Iris pigment epithelial cell (primary cell): ENCODE measurements at regions not wholly inside any gene's neighbourhood (a gene's known extent, or its start where the extent isn't known, plus 50 kb on each side); places are given as distances from the start of the nearest gene placed in this dataset.

ENCODE experiments used
- DNase-seq: peaks from one replicate; pipeline ENCODE4 v3.0.0-alpha.2; 2011; ENCODE audit warnings: low read depth

- DNase-seq = no peak
Measured at GRCh38 chr11:70764356-70764905, 366.1 kb downstream of the CTTN start.

- no peak for DNase-seq
Measured at GRCh38 chr11:70766901-70767300, 368.6 kb downstream of the CTTN start.

DNA sequence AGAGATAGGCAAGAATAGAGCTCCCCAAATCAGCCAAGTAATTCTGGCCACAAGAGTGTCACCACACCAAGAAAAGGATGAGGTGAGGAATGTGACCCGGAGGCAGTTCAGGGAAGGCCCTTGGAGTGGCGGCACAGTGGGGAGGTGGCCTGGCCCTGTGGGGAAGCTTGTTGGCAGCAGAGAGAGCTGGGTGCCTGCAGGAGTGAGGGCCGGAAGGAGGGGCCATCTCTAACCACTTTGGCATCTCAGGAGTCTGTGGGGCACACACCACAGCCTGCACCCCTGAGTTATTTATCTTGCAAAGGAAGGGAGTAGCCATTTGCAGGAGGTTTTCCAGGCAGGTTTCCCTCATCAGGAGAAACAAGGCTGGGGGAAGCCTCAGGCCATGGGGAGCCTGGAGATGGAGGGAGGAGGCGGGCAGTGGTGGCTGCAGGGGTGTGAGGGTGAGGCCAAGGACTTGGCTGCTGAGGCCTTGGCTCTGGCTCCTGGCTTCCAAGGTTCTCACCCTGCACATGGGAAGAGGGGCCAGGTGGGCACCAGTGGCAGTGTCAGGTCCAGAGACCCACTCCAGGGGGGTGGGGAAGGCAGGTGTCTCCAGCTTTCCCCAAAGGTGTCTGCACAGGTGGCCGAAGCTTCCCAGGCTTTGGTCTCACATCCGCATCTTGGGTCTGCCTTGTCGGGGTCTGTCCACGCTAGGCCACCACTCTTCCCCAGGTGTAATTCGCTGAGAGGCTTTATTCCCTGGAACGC lies 370.2 kb downstream of the CTTN start:
- no peak for DNase-seq

DNA sequence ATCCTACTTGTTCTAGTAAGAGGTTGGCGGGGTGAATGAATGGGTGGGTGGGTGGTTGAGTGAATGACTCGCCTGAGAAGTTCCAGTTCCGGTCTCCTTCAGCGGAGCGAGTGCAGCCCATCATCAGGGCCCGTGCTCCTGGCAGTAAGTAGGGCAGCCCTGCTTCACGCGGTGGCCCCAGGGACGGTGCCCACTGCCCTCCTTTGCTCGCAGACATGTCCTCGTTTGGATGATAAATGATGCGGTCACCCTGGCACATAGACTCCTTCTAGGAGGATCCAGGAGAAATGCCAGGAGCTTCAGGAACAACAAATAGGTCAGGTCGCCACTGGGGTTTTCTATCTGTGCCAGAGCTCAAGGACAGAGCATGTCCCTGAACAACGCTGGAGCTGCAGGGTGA lies 370.8 kb downstream of the CTTN start:
- no peak for DNase-seq

GRCh38 chr11:70769521-70769920 lies 371.2 kb downstream of the CTTN start:
- no peak for DNase-seq

DNA sequence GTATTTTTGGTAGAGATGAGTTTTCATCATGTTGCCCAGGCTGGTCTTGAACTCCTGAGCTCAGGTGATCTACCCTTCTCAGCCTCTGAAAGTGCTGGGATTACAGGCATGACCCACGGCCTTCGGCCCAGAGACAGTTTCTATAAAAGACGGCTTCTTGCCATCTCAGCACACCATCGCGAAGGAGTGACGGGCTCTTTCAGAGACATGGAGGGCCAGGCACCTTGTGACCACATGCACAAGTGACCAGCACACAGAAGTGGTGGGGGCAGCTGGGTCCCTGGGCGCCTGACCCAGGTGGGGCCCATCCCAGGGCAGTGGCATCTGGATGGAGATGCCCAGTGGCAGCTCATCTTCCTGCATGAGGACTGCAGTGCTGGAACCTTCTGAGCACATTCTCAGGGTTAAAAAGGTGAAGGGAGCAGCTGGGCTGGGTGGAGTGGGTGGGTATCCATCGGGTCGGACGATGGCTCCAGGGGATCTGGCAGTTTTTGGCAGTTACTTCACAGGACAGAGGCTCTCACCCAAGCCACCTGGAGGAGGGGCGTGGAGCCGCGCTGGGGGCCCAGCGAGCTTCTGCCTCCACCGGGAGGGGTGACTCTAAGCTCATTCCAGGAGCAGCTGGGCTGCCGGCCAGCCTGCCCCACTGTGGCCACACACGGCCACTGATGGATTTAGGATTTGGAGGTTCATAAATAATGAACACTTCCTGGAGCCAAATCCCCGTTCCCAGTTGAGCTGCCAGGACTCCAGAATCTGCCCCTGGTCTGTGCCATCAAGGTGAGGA lies 373.0 kb downstream of the CTTN start:
- no peak for DNase-seq

DNA sequence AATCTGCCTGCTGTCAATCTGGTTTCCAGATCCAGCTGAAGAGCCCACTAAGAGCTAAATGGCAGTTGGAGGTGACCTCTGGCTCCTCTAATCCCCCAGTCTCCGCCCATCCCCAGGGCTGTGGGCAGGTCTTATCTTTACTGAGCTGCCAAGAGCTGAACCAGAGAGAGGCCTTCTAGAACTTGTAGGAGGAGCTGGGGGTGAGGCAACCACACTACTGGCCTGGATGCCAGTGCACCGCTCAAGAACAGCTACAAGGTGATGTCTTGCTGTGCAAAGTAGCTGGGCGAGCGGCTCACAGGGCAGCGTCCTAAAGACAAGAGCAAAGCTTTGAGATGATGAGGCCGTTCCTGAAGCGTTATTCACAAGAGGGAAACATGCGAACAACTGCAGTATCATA lies 374.6 kb downstream of the CTTN start:
- DNase-seq = no peak

DNA sequence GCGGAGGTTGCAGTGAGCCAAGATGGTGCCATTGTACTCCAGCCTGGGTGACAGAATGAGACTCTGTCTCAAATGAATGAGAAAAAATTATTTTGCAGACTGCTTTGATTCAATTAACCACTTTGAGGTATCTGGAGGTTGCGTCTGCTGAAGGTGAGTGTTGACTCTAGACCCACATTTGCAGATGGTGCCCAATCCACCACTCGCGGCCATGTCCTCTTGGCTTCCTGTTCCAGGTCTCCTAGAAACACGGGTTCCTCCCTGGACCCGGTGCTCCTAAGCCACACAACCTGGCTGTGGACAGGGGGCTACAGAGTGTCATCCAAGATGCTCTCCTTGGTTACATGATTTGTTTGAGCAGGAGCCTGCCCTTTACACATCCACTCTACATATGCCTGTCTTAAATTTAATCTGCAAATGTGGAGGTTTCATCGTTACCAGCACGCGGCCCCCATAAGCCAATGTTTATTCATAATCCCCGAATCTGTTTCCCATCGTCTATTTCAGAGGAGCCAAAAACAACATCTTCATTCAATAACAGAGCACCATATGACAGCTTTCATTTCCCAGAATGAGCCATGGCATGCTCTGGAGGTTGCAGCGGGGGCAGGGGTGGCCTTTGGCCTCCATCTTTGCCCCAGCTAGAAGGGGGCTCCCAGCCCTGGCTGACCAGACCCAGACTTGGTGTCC lies 377.2 kb downstream of the CTTN start:
- no peak for DNase-seq

DNA sequence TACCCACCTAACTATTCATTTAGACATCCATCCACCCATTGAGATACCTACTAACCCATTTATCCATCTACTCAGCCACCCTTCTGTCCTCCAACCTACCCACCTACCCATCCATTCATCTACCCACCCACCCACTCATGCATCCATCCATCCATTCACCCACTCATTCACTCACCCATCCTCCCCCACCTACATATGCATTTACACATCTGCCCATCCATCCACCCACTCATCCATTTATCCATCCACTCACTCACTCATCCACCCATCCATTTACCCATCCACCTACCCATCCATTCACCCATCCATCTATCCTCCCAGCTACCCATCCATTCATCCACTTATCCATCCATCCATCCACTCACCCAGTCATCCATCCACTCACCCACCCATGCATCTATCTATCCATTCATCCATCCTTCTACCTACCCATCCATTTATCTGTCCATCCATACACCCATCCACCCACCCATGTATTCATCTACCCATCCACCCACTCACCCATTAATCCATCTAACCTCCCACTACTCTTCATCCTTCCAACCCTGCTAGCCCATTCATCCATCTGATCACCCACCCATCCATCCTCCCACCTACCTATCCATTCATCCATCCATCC lies 378.7 kb downstream of the CTTN start:
- no peak for DNase-seq

GRCh38 chr11:70778883-70779282 lies 380.6 kb downstream of the CTTN start:
- no peak for DNase-seq

DNA sequence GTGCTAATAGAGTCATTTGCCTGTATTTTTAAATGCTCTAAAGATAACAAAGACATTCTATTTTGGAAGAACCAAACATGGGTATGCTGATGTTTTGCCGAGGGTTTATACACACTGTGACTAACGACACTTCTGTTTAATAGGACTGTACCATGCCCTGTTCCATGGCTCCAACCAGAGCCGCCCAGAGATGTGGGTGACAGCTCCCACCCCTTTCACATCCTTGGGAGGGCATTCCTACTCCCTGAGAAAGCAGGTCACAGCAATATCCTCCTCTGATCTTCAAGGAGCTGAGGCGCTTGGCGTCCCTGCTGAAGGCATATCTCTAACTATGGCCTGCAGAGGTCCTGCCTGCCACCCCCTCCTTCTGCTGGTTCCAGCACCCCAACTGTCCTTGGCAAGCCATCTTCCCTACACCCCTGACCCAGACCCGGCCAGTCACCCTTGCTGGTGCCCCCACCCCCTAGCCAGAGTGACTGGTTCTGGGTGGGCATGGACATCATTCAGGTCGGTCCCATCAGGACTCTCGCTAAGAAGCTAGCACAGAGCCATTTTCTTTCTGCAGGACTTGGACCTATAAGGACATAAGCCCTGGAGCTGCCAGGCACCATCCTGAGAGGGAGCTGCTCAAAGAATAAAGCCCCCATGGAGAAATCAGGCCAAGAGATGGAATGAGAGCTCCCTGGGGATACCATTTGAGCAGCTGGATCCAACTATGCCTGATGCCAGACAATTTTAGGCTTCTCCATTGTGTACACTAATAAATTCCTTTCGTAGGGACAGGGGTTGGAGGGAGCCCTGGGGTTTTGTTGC lies 381.3 kb downstream of the CTTN start:
- DNase-seq = no peak

DNA sequence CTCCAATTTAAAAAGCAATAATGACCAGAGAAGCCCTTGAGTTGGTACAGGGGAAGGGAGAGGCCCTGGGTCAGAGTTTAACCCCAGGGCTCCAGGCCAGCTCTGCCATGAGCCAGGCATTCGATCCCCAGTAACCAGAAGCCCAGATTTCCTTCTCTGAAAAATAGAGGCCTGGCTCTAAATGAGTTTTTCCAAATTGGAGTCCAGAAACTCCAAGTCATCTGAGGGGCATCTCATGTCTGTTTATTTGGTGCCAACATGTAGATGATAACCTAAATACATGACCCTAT lies 381.9 kb downstream of the CTTN start:
- no peak for DNase-seq

DNA sequence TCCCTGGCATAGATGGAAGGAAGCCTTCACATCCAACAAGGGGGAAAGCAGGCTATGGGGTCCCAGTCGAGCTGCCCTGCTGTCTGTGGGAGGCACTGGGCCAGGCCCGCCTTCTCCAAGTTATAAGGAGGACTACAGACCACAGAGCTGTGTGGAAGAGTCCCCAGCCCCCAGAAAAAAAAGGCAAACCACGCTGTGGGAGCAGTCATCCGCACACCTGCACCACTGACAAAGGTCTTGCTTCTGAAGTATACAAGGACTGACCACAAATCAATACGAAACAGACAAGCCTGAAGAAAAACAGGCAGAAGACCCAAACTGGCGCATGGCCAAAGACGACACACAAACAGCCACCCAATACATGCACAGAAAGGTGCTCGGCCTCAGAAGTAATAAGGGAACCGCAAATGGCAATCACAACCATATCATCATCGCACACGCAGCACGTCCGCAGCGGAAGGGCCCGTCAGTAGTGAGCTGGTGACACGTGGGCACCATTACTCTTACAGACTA lies 384.1 kb downstream of the CTTN start:
- no peak for DNase-seq

DNA sequence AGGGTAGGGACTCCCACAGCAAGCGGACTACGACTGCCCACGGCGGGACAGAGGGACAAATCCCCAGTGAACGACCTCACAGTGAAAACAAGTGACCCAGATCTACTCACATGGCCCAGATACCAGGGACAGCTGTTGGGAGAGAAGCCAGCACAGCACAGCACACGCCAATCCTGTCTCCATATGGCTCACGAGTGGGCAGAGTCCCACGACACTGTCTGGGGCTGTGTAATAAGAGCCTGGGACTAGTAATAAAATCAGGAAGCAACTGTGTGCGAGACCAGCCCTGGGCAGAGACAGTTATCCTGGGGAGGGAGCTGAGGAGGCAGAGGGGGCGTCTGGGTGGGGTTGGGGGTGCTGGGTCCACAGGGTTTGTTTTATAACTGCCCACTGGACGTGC lies 385.0 kb downstream of the CTTN start:
- no peak for DNase-seq

DNA sequence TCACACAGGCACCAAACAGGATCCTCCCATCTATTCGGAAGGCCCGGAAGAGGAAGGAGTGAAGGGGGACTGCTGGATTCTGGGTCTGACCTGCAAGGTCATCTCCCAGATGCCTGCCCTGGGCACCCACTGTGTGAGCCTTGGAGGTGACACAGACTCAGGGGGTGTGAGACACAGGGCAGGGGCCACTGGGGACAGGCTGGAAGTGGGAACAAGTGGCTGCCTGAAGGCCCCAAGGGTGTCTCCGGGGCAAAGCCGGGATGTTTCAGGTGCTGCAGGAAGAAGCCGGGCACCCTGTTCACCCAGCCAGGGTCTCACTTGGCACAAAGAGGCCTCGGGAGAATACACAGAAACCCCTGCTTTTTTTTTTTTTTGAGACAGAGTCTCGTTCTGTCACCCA lies 385.5 kb downstream of the CTTN start:
- DNase-seq = no peak

DNA sequence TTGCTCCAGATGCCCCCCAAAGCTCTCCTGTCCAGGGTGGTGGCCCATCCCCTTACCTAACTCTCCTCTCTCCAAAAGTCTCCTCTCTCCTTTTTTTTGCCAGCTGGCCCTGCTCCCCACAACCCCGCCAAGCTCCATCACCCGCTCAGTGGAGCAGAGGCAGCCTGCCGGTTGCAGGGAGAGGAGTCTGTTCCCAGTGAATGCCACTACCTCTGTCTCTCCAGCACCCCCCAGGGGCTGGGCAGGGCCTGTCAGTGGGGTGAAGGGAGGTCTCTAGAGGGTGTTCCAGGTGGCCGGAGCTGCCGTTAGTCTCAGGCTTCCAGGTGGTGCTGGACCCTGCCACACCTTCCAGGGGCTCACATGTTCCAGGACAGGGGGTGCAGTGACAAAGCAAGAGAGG lies 387.0 kb downstream of the CTTN start:
- DNase-seq = no peak

DNA sequence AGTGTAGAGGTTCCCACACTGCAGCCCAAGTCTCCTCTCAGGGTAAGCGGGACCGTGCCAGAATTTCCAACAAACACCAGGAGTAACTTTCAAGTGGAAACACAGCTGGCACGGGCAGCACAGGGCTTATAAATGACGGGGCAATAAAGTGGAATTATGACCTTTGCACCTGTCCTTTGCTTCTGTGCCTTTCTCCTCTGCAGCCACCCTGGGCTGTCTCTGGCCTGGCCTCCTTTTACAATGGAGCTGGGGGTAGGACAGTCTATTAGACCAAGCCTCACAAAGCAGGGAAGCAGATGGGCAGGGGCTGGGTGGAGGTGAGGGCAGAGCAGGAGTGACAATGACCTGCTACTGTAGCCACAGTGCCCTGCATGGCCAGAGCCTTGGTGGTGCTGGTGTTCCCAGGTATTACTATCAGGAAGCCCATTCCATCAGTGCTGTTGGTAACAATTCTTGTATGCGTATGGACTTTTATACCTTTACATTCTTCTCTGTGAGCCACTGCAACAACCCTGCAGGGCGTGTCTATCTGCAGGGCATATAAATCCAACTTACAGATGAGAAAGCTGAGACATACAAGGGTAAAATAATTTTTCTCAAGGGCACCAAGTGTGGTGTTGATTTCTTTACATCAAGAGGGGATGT lies 387.8 kb downstream of the CTTN start:
- DNase-seq = no peak

DNA sequence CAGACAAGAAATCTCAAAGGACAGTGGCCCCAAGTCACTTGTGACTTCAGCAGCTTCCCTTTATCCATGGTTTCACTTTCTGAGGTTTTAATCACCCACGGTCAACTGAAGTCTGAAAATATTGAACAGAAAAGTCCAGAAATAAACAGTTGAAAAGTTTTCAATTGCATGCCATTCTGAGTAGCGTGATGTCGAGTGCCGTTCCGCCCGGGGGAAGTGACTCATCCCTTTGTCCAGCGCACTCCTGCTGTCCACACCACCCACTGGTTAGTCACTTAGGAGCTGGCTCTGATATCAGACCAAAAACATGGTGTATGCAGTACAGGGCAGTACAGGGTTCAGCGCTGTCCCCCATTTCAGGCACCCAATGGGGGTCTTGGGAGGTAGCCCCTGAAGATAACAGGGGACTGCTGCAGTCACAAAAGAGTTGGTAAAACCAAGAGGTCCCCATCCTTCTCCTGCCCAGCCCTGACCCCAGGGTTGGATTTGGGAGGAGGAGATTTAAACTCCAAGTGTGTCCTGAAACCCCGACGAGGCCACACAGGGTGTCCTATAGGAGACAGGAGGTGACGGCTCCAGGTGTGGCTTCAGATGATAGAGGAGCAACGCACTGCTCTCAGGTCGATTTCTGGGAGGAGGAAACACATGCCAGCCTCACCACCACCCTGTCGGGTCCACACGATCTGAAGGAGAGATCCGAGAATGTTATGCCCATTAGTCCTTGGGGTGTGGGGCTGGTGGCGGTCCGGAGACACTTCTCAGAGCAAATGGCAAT lies 390.1 kb downstream of the CTTN start:
- peak; percentile 75 for DNase-seq

DNA sequence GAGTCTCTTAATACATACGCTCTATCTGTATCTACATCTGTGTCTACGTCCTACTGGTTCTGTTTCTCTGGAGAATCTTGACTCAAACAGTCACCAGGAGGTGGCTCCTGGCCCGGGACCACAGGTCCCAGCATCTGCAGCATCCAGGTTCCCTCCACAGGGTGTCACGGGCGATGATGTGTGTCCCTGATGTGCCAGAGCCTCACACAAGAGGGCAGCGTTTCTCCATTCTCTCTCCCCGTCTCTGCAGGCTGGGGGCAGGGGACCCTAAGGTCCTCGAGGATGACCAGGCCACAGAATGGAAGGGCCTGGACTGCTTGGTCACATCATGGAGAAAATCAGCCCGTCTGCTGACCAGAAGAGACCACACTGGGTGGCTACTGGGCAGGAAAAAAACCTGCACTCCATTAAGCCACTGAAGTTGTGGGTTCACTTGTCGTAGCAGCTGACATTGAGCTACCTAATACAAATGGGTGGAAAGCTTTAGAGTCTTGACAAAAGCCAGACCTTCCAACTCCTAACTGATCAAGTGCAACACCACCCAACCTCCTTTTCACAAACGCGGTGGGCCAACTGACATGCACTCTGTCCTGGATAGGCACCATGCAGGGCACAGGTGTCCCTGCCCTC lies 392.5 kb downstream of the CTTN start:
- no peak for DNase-seq
